Sigmoid colon (tissue), 6 donors: ENCODE measurements at regions not wholly inside any gene's neighbourhood (a gene's known extent, or its start where the extent isn't known, plus 50 kb on each side); places are given as distances from the start of the nearest gene placed in this dataset.

Experiments
- DNase-seq: peaks from one replicate; pipeline ENCODE4 v3.0.0-alpha.2; 2019
- H3K27ac ChIP-seq, 4 donors: fragments of 200-600 bp; sonication (generic); one replicate each; pipeline ENCODE4 v1.5.1; 2016 to 2019; ENCODE audit warnings: mild to moderate bottlenecking in 1 of 4
- H3K27me3 ChIP-seq, 3 donors: fragments of 200-600 bp; sonication (generic); one replicate each; pipeline ENCODE4 v1.5.1; 2019; ENCODE audit warnings: mild to moderate bottlenecking in 1 of 3
- H3K36me3 ChIP-seq, 4 donors: fragments of 200-600 bp; sonication (generic); one replicate each; pipeline ENCODE4 v1.5.1; 2016 to 2019
- H3K4me1 ChIP-seq, 4 donors: fragments of 200-600 bp; sonication (generic); one replicate each; pipeline ENCODE4 v1.5.1; 2017 to 2019
- H3K4me3 ChIP-seq, 4 donors: fragments of 200-600 bp; sonication (generic); one replicate each; pipeline ENCODE4 v1.5.1; 2017 to 2019; ENCODE audit warnings: mild to moderate bottlenecking in 2 of 4, moderate library complexity in 1 of 4
- H3K9me3 ChIP-seq, 4 donors: fragments of 200-600 bp in 3 of 4; sonication (generic) in 3 of 4; one replicate each; pipeline versions ENCODE4 v1.5.1 to v1.6.1; 2013 to 2019
- EP300 ChIP-seq, 4 donors: sonication (generic); formaldehyde crosslinking; IDR thresholded peaks; one replicate each; pipeline ENCODE4 v1.6.1; 2017; ENCODE audit warnings: antibody characterized with exemption in 4 of 4
- POLR2A ChIP-seq, 2 donors: fragments of 450-650 bp; IDR thresholded peaks; one replicate each; pipeline ENCODE4 v1.6.1; 2016; ENCODE audit warnings: antibody characterized with exemption in 2 of 2, mild to moderate bottlenecking in 2 of 2, moderate library complexity in 2 of 2
- POLR2AphosphoS5 ChIP-seq, 4 donors: sonication (generic); formaldehyde crosslinking; IDR thresholded peaks; one replicate each; pipeline ENCODE4 v1.6.1; 2017; ENCODE audit warnings: antibody characterized with exemption in 4 of 4
- WGBS, 2 donors: extraction: QIAGEN DNeasy Blood & Tissue Kit; methylation state at CpG; one replicate each; pipeline ENCODE4 v1.1.7; 2013; 5-methylcytosine and 5-hydroxymethylcytosine counted together
- intact Hi-C: fragments of 100-400 bp; cut with DNase I; formaldehyde crosslinking; loops from one replicate; pipeline ENCODE4 v1.15.1; 2023
- TF ChIP-seq, protein P1 (sequence below), 4 experiments: fragments of 450-650 bp in 3 of 4; fragments of 200-600 bp in 1 of 4; IDR thresholded peaks; one replicate each; pipeline ENCODE4 v1.5.1; 2016 to 2019; ENCODE audit warnings: antibody characterized with exemption in 4 of 4, mild to moderate bottlenecking in 3 of 4, moderate library complexity in 2 of 4
- donor health status: healthy with polysubstance abuse.
- donor health status: healthy.

DNA sequence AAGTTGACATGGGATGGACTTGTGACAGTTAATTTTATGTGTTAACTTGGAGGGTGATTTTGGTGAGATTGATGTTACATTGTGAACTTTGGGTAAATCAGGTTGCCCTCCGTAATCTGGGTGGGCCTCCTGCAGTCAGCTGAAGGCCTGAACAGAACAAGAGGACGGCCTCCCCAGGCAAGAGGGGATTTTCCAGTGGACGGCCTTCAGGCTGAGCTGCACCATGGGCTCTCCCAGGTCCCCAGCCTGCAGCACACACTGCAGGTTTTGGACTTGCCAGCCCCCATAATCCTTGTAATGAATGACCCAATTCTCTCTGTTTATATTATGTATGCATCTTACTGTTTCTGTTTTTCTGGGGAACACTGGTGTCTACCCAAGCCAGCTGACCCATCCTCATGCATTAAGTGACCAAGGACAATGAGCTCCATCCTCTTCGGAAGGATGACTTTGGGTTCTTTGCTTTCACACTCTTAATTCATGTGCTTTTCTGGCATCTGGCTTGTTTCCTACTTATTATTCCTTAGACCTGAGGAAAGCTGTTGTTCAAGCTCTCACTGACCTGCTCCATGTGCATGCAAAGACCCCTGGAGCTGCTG lies 64.2 kb downstream of the DACT2 start:
- H3K4me3 ChIP-seq = no peak overlapping the region
- no peak overlapping the region for H3K27ac ChIP-seq
- 90 to 93% methylated on average over 4 of the region's 4 CpGs for WGBS, 2 donors
- H3K27me3 ChIP-seq = no peaks in the 10 kb centered on the region
- TF ChIP-seq, protein P1, sequence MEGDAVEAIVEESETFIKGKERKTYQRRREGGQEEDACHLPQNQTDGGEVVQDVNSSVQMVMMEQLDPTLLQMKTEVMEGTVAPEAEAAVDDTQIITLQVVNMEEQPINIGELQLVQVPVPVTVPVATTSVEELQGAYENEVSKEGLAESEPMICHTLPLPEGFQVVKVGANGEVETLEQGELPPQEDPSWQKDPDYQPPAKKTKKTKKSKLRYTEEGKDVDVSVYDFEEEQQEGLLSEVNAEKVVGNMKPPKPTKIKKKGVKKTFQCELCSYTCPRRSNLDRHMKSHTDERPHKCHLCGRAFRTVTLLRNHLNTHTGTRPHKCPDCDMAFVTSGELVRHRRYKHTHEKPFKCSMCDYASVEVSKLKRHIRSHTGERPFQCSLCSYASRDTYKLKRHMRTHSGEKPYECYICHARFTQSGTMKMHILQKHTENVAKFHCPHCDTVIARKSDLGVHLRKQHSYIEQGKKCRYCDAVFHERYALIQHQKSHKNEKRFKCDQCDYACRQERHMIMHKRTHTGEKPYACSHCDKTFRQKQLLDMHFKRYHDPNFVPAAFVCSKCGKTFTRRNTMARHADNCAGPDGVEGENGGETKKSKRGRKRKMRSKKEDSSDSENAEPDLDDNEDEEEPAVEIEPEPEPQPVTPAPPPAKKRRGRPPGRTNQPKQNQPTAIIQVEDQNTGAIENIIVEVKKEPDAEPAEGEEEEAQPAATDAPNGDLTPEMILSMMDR (IDR thresholded peaks at IDR 0.05) = no peak
- TF ChIP-seq POLR2A (IDR thresholded peaks at IDR 0.05) = no peak
- TF ChIP-seq EP300 (IDR thresholded peaks at IDR 0.05) = no peak
- no peak for TF ChIP-seq POLR2AphosphoS5 (IDR thresholded peaks at IDR 0.05)
- no peaks in the 10 kb centered on the region for H3K4me1 ChIP-seq
- no peaks in the 10 kb centered on the region for H3K36me3 ChIP-seq
- intact Hi-C loops = no loop called here
- no peak for DNase-seq
- H3K9me3 ChIP-seq = peaks cover 0 to 5% (median 0%) of the 10 kb centered on the region in 4 donors

GRCh38 chr6:168252267-168252666 lies 67.3 kb downstream of the DACT2 start:
- DNase-seq = no peak
- no peak for TF ChIP-seq EP300 (IDR thresholded peaks at IDR 0.05)
- H3K4me1 ChIP-seq = peaks cover 0 to 8% (median 7%) of the 10 kb centered on the region in 4 donors
- H3K4me3 ChIP-seq = no peak overlapping the region
- peaks cover 0 to 5% (median 0%) of the 10 kb centered on the region in 4 donors for H3K9me3 ChIP-seq
- intact Hi-C loops = no loop called here
- no peaks in the 10 kb centered on the region for H3K27me3 ChIP-seq
- H3K27ac ChIP-seq = no peak overlapping the region
- no peaks in the 10 kb centered on the region for H3K36me3 ChIP-seq
- 87 to 97% methylated on average over 4 of the region's 4 CpGs for WGBS, 2 donors

GRCh38 chr6:168250250-168250649 lies 69.3 kb downstream of the DACT2 start:
- Histone ChIP-seq H3K4me3 (no peak overlapping the region), H3K27me3 (no peaks in the 10 kb centered on the region), H3K27ac (no peak overlapping the region), H3K4me1 (peaks cover 0 to 12% (median 8%) of the 10 kb centered on the region in 4 donors), H3K36me3 (no peaks in the 10 kb centered on the region), H3K9me3 (peaks cover 0 to 2% (median 0%) of the 10 kb centered on the region in 4 donors)
- WGBS, 2 donors = 86 to 91% methylated on average over 11 of the region's 11 CpGs
- intact Hi-C loops = no loop called here
- DNase-seq = no peak
- TF ChIP-seq POLR2AphosphoS5 (IDR thresholded peaks at IDR 0.05) (no peak), EP300 (IDR thresholded peaks at IDR 0.05) (no peak), POLR2A (IDR thresholded peaks at IDR 0.05) (no peak)
- TF ChIP-seq, protein P1 (IDR thresholded peaks at IDR 0.05) = no peak

DNA sequence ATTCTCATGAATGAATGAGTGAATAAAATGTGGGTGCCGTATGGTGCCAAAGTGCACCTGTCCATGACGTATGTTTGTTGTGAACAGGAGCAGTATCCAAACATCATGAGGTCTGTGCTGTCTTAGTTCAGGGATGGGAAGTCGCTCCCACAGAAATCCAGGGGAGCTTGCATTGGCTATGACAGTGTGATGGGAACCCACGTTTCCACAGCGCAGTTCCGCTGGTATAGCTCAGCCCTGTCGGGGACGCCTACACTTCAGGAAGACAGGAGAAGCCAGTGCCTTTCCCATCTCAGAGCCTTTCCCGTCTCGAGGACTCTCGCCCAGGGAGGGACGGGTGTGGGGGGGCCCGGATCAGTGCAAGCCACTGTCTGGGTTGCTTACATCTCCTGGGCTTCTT lies 69.8 kb downstream of the DACT2 start:
- Histone ChIP-seq H3K4me1 (peaks cover 0 to 12% (median 8%) of the 10 kb centered on the region in 4 donors), H3K4me3 (no peak overlapping the region), H3K36me3 (no peaks in the 10 kb centered on the region), H3K27me3 (no peaks in the 10 kb centered on the region), H3K27ac (no peak overlapping the region), H3K9me3 (no peaks in the 10 kb centered on the region)
- no peak for DNase-seq
- intact Hi-C loops = no loop called here
- 94 to 96% methylated on average over 13 of the region's 13 CpGs for WGBS, 2 donors
- TF ChIP-seq POLR2A (IDR thresholded peaks at IDR 0.05) = no peak
- TF ChIP-seq POLR2AphosphoS5 (IDR thresholded peaks at IDR 0.05) = no peak
- no peak for TF ChIP-seq EP300 (IDR thresholded peaks at IDR 0.05)
- TF ChIP-seq, protein P1 (IDR thresholded peaks at IDR 0.05) = no peak

DNA sequence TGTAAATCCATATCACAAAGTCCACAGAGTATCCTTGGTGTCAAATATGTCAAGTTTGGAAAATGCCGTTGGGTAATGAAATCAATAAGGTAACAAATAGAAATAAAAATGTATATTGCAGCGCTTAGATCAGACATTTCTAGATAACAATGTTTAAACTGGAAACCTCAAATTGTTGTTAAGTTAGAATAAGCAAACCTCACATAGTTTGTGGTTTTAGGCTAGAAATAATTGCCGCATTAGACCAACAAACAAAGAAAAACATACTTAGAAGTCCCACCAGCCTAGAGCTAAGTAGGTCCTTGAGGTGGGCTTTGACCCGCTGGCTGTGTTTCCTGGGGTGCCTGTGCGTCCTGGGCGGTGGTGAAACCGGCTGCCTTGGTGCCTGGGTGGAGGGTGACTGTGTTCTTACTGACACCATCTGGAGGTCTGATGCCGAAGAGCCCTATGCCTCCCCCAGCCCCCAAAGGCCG lies 71.4 kb downstream of the DACT2 start:
- Histone ChIP-seq H3K27ac (no peak overlapping the region), H3K4me3 (no peak overlapping the region), H3K36me3 (no peaks in the 10 kb centered on the region), H3K9me3 (no peaks in the 10 kb centered on the region), H3K27me3 (no peaks in the 10 kb centered on the region), H3K4me1 (peaks cover 0 to 12% (median 8%) of the 10 kb centered on the region in 4 donors)
- intact Hi-C loops = no loop called here
- DNase-seq = no peak
- WGBS, 2 donors = 22 to 64% methylated on average over 9 of the region's 9 CpGs
- TF ChIP-seq EP300 (IDR thresholded peaks at IDR 0.05) = no peak
- TF ChIP-seq POLR2A (IDR thresholded peaks at IDR 0.05) = no peak
- TF ChIP-seq POLR2AphosphoS5 (IDR thresholded peaks at IDR 0.05) = no peak
- TF ChIP-seq, protein P1 (IDR thresholded peaks at IDR 0.05) = no peak
